OCI-LY1 (cell line): ENCODE measurements at regions not wholly inside any gene's neighbourhood (a gene's known extent, or its start where the extent isn't known, plus 50 kb on each side); places are given as distances from the start of the nearest gene placed in this dataset.

ENCODE experiments used
- H2AFZ ChIP-seq: fragments of 200-600 bp; sonication (generic), shearing (Covaris generic); 2 replicates; pipeline ENCODE4 v1.6.0; 2014; ENCODE audit warnings: antibody characterized with exemption, mild to moderate bottlenecking, low read length
- H3F3A ChIP-seq: fragments of 200-600 bp; sonication (generic), shearing (Covaris generic); 2 replicates; pipeline ENCODE4 v1.6.0; 2014; ENCODE audit warnings: mild to moderate bottlenecking, antibody characterized with exemption, low read length, moderate library complexity; ENCODE audit not compliant: insufficient read depth
- H3K27ac ChIP-seq: fragments of 200-600 bp; sonication (generic); 2 replicates; pipeline ENCODE4 v1.5.1; 2014; ENCODE audit warnings: low read length, mixed run types, mild to moderate bottlenecking, low read depth; ENCODE audit not compliant: poor library complexity, severe bottlenecking
- H3K27me3 ChIP-seq: fragments of 200-600 bp; sonication (generic); 2 replicates; pipeline ENCODE4 v1.6.0; 2014; ENCODE audit warnings: antibody characterized with exemption, mild to moderate bottlenecking, low read length, moderate library complexity; ENCODE audit not compliant: insufficient read depth
- H3K36me3 ChIP-seq: fragments of 200-600 bp; sonication (generic); 2 replicates; pipeline ENCODE4 v1.6.1; 2014; ENCODE audit warnings: mild to moderate bottlenecking, antibody characterized with exemption, low read length, moderate library complexity, mixed read lengths; ENCODE audit not compliant: insufficient read depth
- H3K4me1 ChIP-seq: fragments of 200-600 bp; sonication (generic); 2 replicates; pipeline ENCODE4 v1.5.1; 2014; ENCODE audit warnings: mild to moderate bottlenecking, low read length, moderate library complexity; ENCODE audit not compliant: insufficient read depth, severe bottlenecking
- H3K4me2 ChIP-seq: fragments of 200-600 bp; sonication (generic), shearing (Covaris generic); 2 replicates; pipeline ENCODE4 v1.6.1; 2014; ENCODE audit warnings: low read length
- H3K4me3 ChIP-seq: fragments of 200-600 bp; sonication (generic); 2 replicates; pipeline ENCODE4 v1.5.1; 2014; ENCODE audit warnings: low read length, low read depth, mild to moderate bottlenecking, mixed read lengths; ENCODE audit not compliant: poor library complexity, severe bottlenecking
- H3K79me2 ChIP-seq: fragments of 200-600 bp; shearing (Covaris generic); 2 replicates; pipeline ENCODE4 v1.6.1; 2016; ENCODE audit warnings: mixed run types, low read length, mixed read lengths; ENCODE audit not compliant: insufficient read depth
- H3K9ac ChIP-seq: fragments of 200-600 bp; sonication (generic), shearing (Covaris generic); 2 replicates; pipeline ENCODE4 v1.6.1; 2014; ENCODE audit warnings: mild to moderate bottlenecking, low read length, mixed read lengths
- H3K9me2 ChIP-seq: fragments of 200-600 bp; sonication (generic), shearing (Covaris generic); 2 replicates; pipeline ENCODE4 v1.6.1; 2014; ENCODE audit warnings: low read depth, mild to moderate bottlenecking, low read length, mixed read lengths
- H3K9me3 ChIP-seq: fragments of 200-600 bp; shearing (Covaris generic); 2 replicates; pipeline ENCODE4 v1.6.1; 2014; ENCODE audit warnings: low read length, mixed read lengths
- H4K20me1 ChIP-seq: fragments of 200-600 bp; sonication (generic), shearing (Covaris generic); 2 replicates; pipeline ENCODE4 v1.6.0; 2016; ENCODE audit warnings: mild to moderate bottlenecking, low read length; ENCODE audit not compliant: insufficient read depth
- EZH2 ChIP-seq: fragments of 200-600 bp; sonication (generic), shearing (Covaris generic); IDR thresholded peaks from 2 replicates; pipeline ENCODE4 v1.8.0; 2017; ENCODE audit warnings: borderline replicate concordance, mixed run types, mild to moderate bottlenecking, antibody characterized with exemption, low read length, moderate library complexity, mixed read lengths
- TF ChIP-seq, protein P1 (sequence below): fragments of 200-600 bp; sonication (generic), shearing (Covaris generic); IDR thresholded peaks from 2 replicates; pipeline ENCODE4 v1.5.1; 2017; ENCODE audit warnings: mild to moderate bottlenecking, antibody characterized with exemption, low read length, moderate library complexity, mixed read lengths

DNA sequence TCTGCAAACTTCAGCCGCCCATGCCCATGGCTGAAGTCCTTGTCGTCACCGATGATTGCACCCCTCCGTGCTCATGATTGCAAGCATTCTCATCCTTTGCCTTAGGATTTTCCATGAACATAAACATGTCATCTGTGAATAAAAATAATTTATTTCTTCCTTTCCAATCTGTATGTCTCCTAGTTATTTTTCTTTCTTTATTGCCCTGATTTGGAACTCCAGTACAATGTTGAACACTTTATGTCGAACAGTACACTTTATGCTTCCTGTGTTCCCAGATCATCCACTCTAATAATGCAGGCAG lies 170.9 kb upstream of the SYT6 start:
- Histone ChIP-seq H4K20me1 (no peaks in the 10 kb centered on the region), H3F3A (no peaks in the 10 kb centered on the region), H3K9me3 (no peaks in the 10 kb centered on the region), H3K4me1 (no peaks in the 10 kb centered on the region), H3K4me2 (no peak overlapping the region), H3K79me2 (no peaks in the 10 kb centered on the region), H3K36me3 (no peaks in the 10 kb centered on the region), H2AFZ (no peak overlapping the region), H3K27me3 (no peaks in the 10 kb centered on the region), H3K9me2 (no peaks in the 10 kb centered on the region), H3K9ac (no peak overlapping the region), H3K27ac (no peak overlapping the region), H3K4me3 (no peak overlapping the region)
- TF ChIP-seq, protein P1, sequence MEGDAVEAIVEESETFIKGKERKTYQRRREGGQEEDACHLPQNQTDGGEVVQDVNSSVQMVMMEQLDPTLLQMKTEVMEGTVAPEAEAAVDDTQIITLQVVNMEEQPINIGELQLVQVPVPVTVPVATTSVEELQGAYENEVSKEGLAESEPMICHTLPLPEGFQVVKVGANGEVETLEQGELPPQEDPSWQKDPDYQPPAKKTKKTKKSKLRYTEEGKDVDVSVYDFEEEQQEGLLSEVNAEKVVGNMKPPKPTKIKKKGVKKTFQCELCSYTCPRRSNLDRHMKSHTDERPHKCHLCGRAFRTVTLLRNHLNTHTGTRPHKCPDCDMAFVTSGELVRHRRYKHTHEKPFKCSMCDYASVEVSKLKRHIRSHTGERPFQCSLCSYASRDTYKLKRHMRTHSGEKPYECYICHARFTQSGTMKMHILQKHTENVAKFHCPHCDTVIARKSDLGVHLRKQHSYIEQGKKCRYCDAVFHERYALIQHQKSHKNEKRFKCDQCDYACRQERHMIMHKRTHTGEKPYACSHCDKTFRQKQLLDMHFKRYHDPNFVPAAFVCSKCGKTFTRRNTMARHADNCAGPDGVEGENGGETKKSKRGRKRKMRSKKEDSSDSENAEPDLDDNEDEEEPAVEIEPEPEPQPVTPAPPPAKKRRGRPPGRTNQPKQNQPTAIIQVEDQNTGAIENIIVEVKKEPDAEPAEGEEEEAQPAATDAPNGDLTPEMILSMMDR: no peak
- no peak for TF ChIP-seq EZH2

DNA sequence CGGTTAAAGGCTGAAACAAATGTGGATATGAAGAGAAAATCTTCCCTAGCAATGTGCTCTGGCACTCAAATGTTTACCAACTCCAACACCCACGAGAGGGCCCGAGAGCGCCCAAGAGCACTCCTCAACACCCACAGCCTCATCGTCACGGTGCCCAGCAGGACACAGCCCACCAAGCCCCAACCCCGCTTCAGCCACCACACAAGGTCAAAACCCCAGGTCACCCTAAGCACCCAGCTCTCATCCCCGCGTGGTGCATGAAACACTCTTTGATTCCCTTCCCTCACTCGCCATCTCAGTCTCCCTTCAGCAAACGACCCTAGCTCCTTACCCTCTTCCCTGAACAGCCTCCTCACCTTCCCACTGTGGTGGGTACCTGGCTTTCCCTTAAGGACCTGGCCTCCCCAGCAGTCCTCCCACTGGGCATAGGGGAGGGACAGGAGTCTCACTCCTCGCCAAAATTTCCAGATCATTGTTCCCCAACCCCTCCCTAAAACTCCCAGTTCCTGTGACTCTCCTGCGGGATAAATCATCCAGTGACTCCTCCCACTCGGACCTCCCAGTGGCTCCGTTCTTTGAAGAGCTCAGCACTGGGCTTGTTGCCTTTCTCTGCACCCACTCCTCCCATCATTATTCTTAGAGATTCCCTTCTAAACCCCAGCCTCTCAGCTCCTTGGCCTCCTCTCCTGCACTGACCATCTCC lies 170.4 kb upstream of the SYT6 start:
- H3K27ac ChIP-seq: no peak overlapping the region
- no peak overlapping the region for H3K4me3 ChIP-seq
- no peak overlapping the region for H2AFZ ChIP-seq
- no peaks in the 10 kb centered on the region for H3F3A ChIP-seq
- no peaks in the 10 kb centered on the region for H3K79me2 ChIP-seq
- H3K9me3 ChIP-seq: no peaks in the 10 kb centered on the region
- H3K9ac ChIP-seq: no peak overlapping the region
- H3K4me2 ChIP-seq: no peak overlapping the region
- no peaks in the 10 kb centered on the region for H4K20me1 ChIP-seq
- no peaks in the 10 kb centered on the region for H3K27me3 ChIP-seq
- H3K9me2 ChIP-seq: no peaks in the 10 kb centered on the region
- no peaks in the 10 kb centered on the region for H3K4me1 ChIP-seq
- no peak for TF ChIP-seq EZH2
- TF ChIP-seq, protein P1: no peak
- H3K36me3 ChIP-seq: no peaks in the 10 kb centered on the region

DNA sequence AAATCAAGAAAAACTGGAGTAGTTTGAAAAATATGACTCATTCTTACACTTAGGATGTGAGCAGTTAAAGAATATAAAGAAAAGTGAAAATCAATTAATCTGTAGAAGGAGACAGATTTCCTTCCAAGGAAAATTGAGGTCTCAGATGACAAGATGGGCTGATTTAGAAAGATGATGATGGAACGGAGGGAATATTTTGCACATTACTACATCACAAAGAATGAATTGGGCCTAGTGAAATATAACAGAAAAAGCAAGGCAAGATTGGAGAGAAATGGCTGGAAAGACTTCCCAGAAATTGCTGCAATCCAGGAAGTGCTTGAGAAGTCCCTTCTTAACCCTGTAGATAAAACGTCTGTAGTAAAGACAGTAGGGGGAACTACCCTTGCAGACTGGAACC lies 169.1 kb upstream of the SYT6 start:
- no peaks in the 10 kb centered on the region for H3F3A ChIP-seq
- no peaks in the 10 kb centered on the region for H3K9me2 ChIP-seq
- TF ChIP-seq, protein P1: no peak
- TF ChIP-seq EZH2: no peak
- no peak overlapping the region for H3K9ac ChIP-seq
- no peaks in the 10 kb centered on the region for H3K4me1 ChIP-seq
- H2AFZ ChIP-seq: no peak overlapping the region
- no peaks in the 10 kb centered on the region for H3K9me3 ChIP-seq
- no peak overlapping the region for H3K27ac ChIP-seq
- no peaks in the 10 kb centered on the region for H4K20me1 ChIP-seq
- H3K79me2 ChIP-seq: no peaks in the 10 kb centered on the region
- H3K36me3 ChIP-seq: no peaks in the 10 kb centered on the region
- no peak overlapping the region for H3K4me3 ChIP-seq
- H3K4me2 ChIP-seq: no peak overlapping the region
- H3K27me3 ChIP-seq: no peaks in the 10 kb centered on the region
